ENCODE measurements at regions not wholly inside any gene's neighbourhood (a gene's known extent, or its start where the extent isn't known, plus 50 kb on each side); places are given as distances from the start of the nearest gene placed in this dataset.

- Histone ChIP-seq H3K4me2 (ENCODE audit: low read length) (peak overlapping the region; percentile 36), H3K27me3 (ENCODE audit: control insufficient read depth, insufficient read depth, low read length) (peaks cover 41% of the 10 kb centered on the region), H3K9ac (ENCODE audit: low read depth, low read length) (no peak overlapping the region), H3K4me1 (ENCODE audit: control insufficient read depth, insufficient read depth, low read length) (no peaks in the 10 kb centered on the region), H3K36me3 (ENCODE audit: insufficient read depth, low read length) (no peaks in the 10 kb centered on the region), H3K9me3 (replicated peaks; ENCODE audit: low read length) (no peaks in the 10 kb centered on the region), H3K4me3 (ENCODE audit: low read length) (no peak overlapping the region)
Observed at GRCh38 chr14:23694949-23695663, 58.9 kb downstream of the DHRS2 start.

GRCh38 chr14:23695664-23695999 is 59.5 kb downstream of the DHRS2 start:
- Histone ChIP-seq H3K27me3 (ENCODE audit: control insufficient read depth, insufficient read depth, low read length) (peaks cover 45% of the 10 kb centered on the region), H3K9me3 (replicated peaks; ENCODE audit: low read length) (no peaks in the 10 kb centered on the region), H3K9ac (ENCODE audit: low read depth, low read length) (no peak overlapping the region), H3K4me2 (ENCODE audit: low read length) (peak overlapping the region; percentile 36), H3K4me1 (ENCODE audit: control insufficient read depth, insufficient read depth, low read length) (no peaks in the 10 kb centered on the region), H3K4me3 (ENCODE audit: low read length) (no peak overlapping the region), H3K36me3 (ENCODE audit: insufficient read depth, low read length) (no peaks in the 10 kb centered on the region)

GRCh38 chr14:23696701-23697239 is 60.6 kb downstream of the DHRS2 start:
- H3K9me3 ChIP-seq (replicated peaks; ENCODE audit: low read length): no peaks in the 10 kb centered on the region
- H3K4me3 ChIP-seq (ENCODE audit: low read length): no peak overlapping the region
- H3K4me2 ChIP-seq (ENCODE audit: low read length): no peak overlapping the region
- H3K27me3 ChIP-seq (ENCODE audit: control insufficient read depth, insufficient read depth, low read length): peaks cover 45% of the 10 kb centered on the region
- H3K4me1 ChIP-seq (ENCODE audit: control insufficient read depth, insufficient read depth, low read length): no peaks in the 10 kb centered on the region
- no peak overlapping the region for H3K9ac ChIP-seq (ENCODE audit: low read depth, low read length)
- no peaks in the 10 kb centered on the region for H3K36me3 ChIP-seq (ENCODE audit: insufficient read depth, low read length)

- Histone ChIP-seq H3K4me1 (ENCODE audit: control insufficient read depth, insufficient read depth, low read length) (no peaks in the 10 kb centered on the region), H3K9me3 (replicated peaks; ENCODE audit: low read length) (no peaks in the 10 kb centered on the region), H3K27me3 (ENCODE audit: control insufficient read depth, insufficient read depth, low read length) (peaks cover 45% of the 10 kb centered on the region), H3K4me3 (ENCODE audit: low read length) (no peak overlapping the region), H3K9ac (ENCODE audit: low read depth, low read length) (no peak overlapping the region), H3K36me3 (ENCODE audit: insufficient read depth, low read length) (no peaks in the 10 kb centered on the region), H3K4me2 (ENCODE audit: low read length) (no peak overlapping the region)
Observed at GRCh38 chr14:23697680-23698079, 61.5 kb downstream of the DHRS2 start.

GRCh38 chr14:23702656-23703426 is 66.7 kb downstream of the DHRS2 start:
- H3K4me3 ChIP-seq (ENCODE audit: low read length): no peak overlapping the region

GRCh38 chr14:23704890-23705289 is 68.7 kb downstream of the DHRS2 start:
- Histone ChIP-seq H3K36me3 (ENCODE audit: insufficient read depth, low read length) (no peaks in the 10 kb centered on the region), H3K4me1 (ENCODE audit: control insufficient read depth, insufficient read depth, low read length) (no peaks in the 10 kb centered on the region), H3K4me2 (ENCODE audit: low read length) (no peak overlapping the region), H3K9me3 (replicated peaks; ENCODE audit: low read length) (peaks cover 5% of the 10 kb centered on the region), H3K4me3 (ENCODE audit: low read length) (no peak overlapping the region), H3K9ac (ENCODE audit: low read depth, low read length) (no peak overlapping the region), H3K27me3 (ENCODE audit: control insufficient read depth, insufficient read depth, low read length) (peaks cover 5% of the 10 kb centered on the region)

More at GRCh38 chr14:23702656-23703426, 66.7 kb downstream of the DHRS2 start:
- H3K4me2 ChIP-seq (ENCODE audit: low read length): no peak overlapping the region
- H3K9ac ChIP-seq (ENCODE audit: low read depth, low read length): no peak overlapping the region
- peaks cover 9% of the 10 kb centered on the region for H3K27me3 ChIP-seq (ENCODE audit: control insufficient read depth, insufficient read depth, low read length)
- no peaks in the 10 kb centered on the region for H3K36me3 ChIP-seq (ENCODE audit: insufficient read depth, low read length)
- no peaks in the 10 kb centered on the region for H3K4me1 ChIP-seq (ENCODE audit: control insufficient read depth, insufficient read depth, low read length)
- peaks cover 5% of the 10 kb centered on the region for H3K9me3 ChIP-seq (replicated peaks; ENCODE audit: low read length)

GRCh38 chr14:23707415-23707814 is 71.3 kb downstream of the DHRS2 start:
- H3K4me1 ChIP-seq (ENCODE audit: control insufficient read depth, insufficient read depth, low read length): no peaks in the 10 kb centered on the region
- peaks cover 5% of the 10 kb centered on the region for H3K9me3 ChIP-seq (replicated peaks; ENCODE audit: low read length)
- no peak overlapping the region for H3K4me3 ChIP-seq (ENCODE audit: low read length)
- H3K9ac ChIP-seq (ENCODE audit: low read depth, low read length): no peak overlapping the region
- H3K27me3 ChIP-seq (ENCODE audit: control insufficient read depth, insufficient read depth, low read length): peaks cover 1% of the 10 kb centered on the region
- no peaks in the 10 kb centered on the region for H3K36me3 ChIP-seq (ENCODE audit: insufficient read depth, low read length)
- no peak overlapping the region for H3K4me2 ChIP-seq (ENCODE audit: low read length)

GRCh38 chr14:23708343-23708742 is 72.2 kb downstream of the DHRS2 start:
- Histone ChIP-seq H3K4me2 (ENCODE audit: low read length) (no peak overlapping the region), H3K9me3 (replicated peaks; ENCODE audit: low read length) (peaks cover 5% of the 10 kb centered on the region), H3K27me3 (ENCODE audit: control insufficient read depth, insufficient read depth, low read length) (peaks cover 6% of the 10 kb centered on the region), H3K4me1 (ENCODE audit: control insufficient read depth, insufficient read depth, low read length) (no peaks in the 10 kb centered on the region), H3K36me3 (ENCODE audit: insufficient read depth, low read length) (no peaks in the 10 kb centered on the region), H3K9ac (ENCODE audit: low read depth, low read length) (no peak overlapping the region), H3K4me3 (ENCODE audit: low read length) (no peak overlapping the region)

GRCh38 chr14:23709923-23710322 is 73.8 kb downstream of the DHRS2 start:
- Histone ChIP-seq H3K4me2 (ENCODE audit: low read length) (no peak overlapping the region), H3K9ac (ENCODE audit: low read depth, low read length) (no peak overlapping the region), H3K4me1 (ENCODE audit: control insufficient read depth, insufficient read depth, low read length) (no peaks in the 10 kb centered on the region), H3K27me3 (ENCODE audit: control insufficient read depth, insufficient read depth, low read length) (peaks cover 6% of the 10 kb centered on the region), H3K9me3 (replicated peaks; ENCODE audit: low read length) (no peaks in the 10 kb centered on the region), H3K4me3 (ENCODE audit: low read length) (no peak overlapping the region), H3K36me3 (ENCODE audit: insufficient read depth, low read length) (no peaks in the 10 kb centered on the region)

- no peaks in the 10 kb centered on the region for H3K4me1 ChIP-seq (ENCODE audit: control insufficient read depth, insufficient read depth, low read length)
Observed at GRCh38 chr14:23712287-23712686, 76.1 kb downstream of the DHRS2 start.

GRCh38 chr14:23719225-23719985 is 83.2 kb downstream of the DHRS2 start:
- Histone ChIP-seq H3K4me3 (ENCODE audit: low read length) (no peak overlapping the region), H3K4me1 (ENCODE audit: control insufficient read depth, insufficient read depth, low read length) (no peaks in the 10 kb centered on the region), H3K27me3 (ENCODE audit: control insufficient read depth, insufficient read depth, low read length) (peaks cover 18% of the 10 kb centered on the region), H3K9me3 (replicated peaks; ENCODE audit: low read length) (no peaks in the 10 kb centered on the region), H3K4me2 (ENCODE audit: low read length) (no peak overlapping the region), H3K36me3 (ENCODE audit: insufficient read depth, low read length) (no peaks in the 10 kb centered on the region), H3K9ac (ENCODE audit: low read depth, low read length) (no peak overlapping the region)

More at GRCh38 chr14:23712287-23712686, 76.1 kb downstream of the DHRS2 start:
- Histone ChIP-seq H3K27me3 (ENCODE audit: control insufficient read depth, insufficient read depth, low read length) (peaks cover 11% of the 10 kb centered on the region), H3K9me3 (replicated peaks; ENCODE audit: low read length) (no peaks in the 10 kb centered on the region), H3K4me3 (ENCODE audit: low read length) (no peak overlapping the region), H3K36me3 (ENCODE audit: insufficient read depth, low read length) (no peaks in the 10 kb centered on the region), H3K4me2 (ENCODE audit: low read length) (no peak overlapping the region), H3K9ac (ENCODE audit: low read depth, low read length) (no peak overlapping the region)

Measured in skeletal muscle satellite cell (primary cell).